GM19463 (cell line): ENCODE measurements at regions not wholly inside any gene's neighbourhood (a gene's known extent, or its start where the extent isn't known, plus 50 kb on each side); places are given as distances from the start of the nearest gene placed in this dataset.
"Not testable (repeated sequence)": the region's sequence is repeated elsewhere in the genome, so short reads cannot be mapped to it uniquely, and the experiment has no call there.

Source experiments
- ATAC-seq: cut with Tn5 transposase; IDR thresholded peaks from one replicate; pipeline ENCODE4 v1.9.1; 2021; ENCODE audit warnings: mild to moderate bottlenecking, moderate library complexity; ENCODE audit not compliant: unreplicated experiment

GRCh38 chr12:25682421-25682820 lies 129.3 kb upstream of the LMNTD1 start:
- no peak for ATAC-seq

GRCh38 chr12:25684070-25684469 lies 131.0 kb upstream of the LMNTD1 start:
- ATAC-seq = no peak

GRCh38 chr12:25686351-25686750 lies 133.3 kb upstream of the LMNTD1 start:
- no peak for ATAC-seq

GRCh38 chr12:25687226-25687625 lies 134.1 kb upstream of the LMNTD1 start:
- ATAC-seq = no peak

GRCh38 chr12:25688851-25689250 lies 135.8 kb upstream of the LMNTD1 start:
- not testable (repeated sequence) for ATAC-seq

- ATAC-seq = no peak
Observed at GRCh38 chr12:25689996-25690501, 137.0 kb upstream of the LMNTD1 start.

- ATAC-seq = no peak
Observed at GRCh38 chr12:25690996-25691864, 138.1 kb upstream of the LMNTD1 start.

GRCh38 chr12:25691865-25692114 lies 138.7 kb upstream of the LMNTD1 start:
- ATAC-seq = no peak

- no peak for ATAC-seq
Observed at GRCh38 chr12:25692115-25693035, 139.3 kb upstream of the LMNTD1 start.

GRCh38 chr12:25694072-25694471 lies 141.0 kb upstream of the LMNTD1 start:
- ATAC-seq = no peak

- ATAC-seq = no peak
Observed at GRCh38 chr12:25695574-25695973, 142.5 kb upstream of the LMNTD1 start.

- no peak for ATAC-seq
Observed at GRCh38 chr12:25698772-25699171, 145.7 kb upstream of the LMNTD1 start.

- no peak for ATAC-seq
Observed at GRCh38 chr12:25699454-25699853, 146.4 kb upstream of the LMNTD1 start.

- no peak for ATAC-seq
Observed at GRCh38 chr12:25701290-25701689, 148.2 kb upstream of the LMNTD1 start.

GRCh38 chr12:25702553-25702952 lies 149.5 kb upstream of the LMNTD1 start:
- no peak for ATAC-seq

- no peak for ATAC-seq
Observed at GRCh38 chr12:25705261-25705660, 152.2 kb upstream of the LMNTD1 start.

GRCh38 chr12:25706646-25707045 lies 153.6 kb upstream of the LMNTD1 start:
- not testable (repeated sequence) for ATAC-seq

GRCh38 chr12:25707056-25707455 lies 154.0 kb upstream of the LMNTD1 start:
- no peak for ATAC-seq

GRCh38 chr12:25708661-25709060 lies 155.6 kb upstream of the LMNTD1 start:
- no peak for ATAC-seq

- no peak for ATAC-seq
Observed at GRCh38 chr12:25710128-25710527, 157.0 kb upstream of the LMNTD1 start.

GRCh38 chr12:25710938-25711605 lies 158.0 kb upstream of the LMNTD1 start:
- not testable (repeated sequence) for ATAC-seq
